AG04449 (cell line): ENCODE measurements at regions not wholly inside any gene's neighbourhood (a gene's known extent, or its start where the extent isn't known, plus 50 kb on each side); places are given as distances from the start of the nearest gene placed in this dataset.

ENCODE experiments used
- CTCF ChIA-PET: fragments of 350-600 bp; formaldehyde crosslinking; extraction: SDS; loops from one replicate; lab custom pipeline; 2021; ENCODE audit warnings: antibody characterized with exemption; lab: Yijun Ruan, JAX
- POLR2A ChIA-PET: fragments of 400-600, 350-600 bp; formaldehyde crosslinking; extraction: SDS; loops from one replicate; lab custom pipeline; 2020; ENCODE audit warnings: antibody characterized with exemption, inconsistent platforms; lab: Yijun Ruan, JAX
- DNase-seq: peaks from one replicate; pipeline ENCODE4 v3.0.0-alpha.2; 2010; ENCODE audit warnings: low read depth, low spot score
- H3K4me3 ChIP-seq: 2 replicates; pipeline ENCODE4 v1.5.1; 2011; ENCODE audit warnings: low read depth, mild to moderate bottlenecking, control low read depth, low read length
- TF ChIP-seq, protein P1 (sequence below): IDR thresholded peaks from one replicate; pipeline ENCODE4 v1.5.1; 2011; ENCODE audit warnings: mild to moderate bottlenecking, moderate library complexity, low read length, control low read depth, inconsistent platforms; ENCODE audit not compliant: insufficient read depth; ENCODE audit errors: missing control alignments

DNA sequence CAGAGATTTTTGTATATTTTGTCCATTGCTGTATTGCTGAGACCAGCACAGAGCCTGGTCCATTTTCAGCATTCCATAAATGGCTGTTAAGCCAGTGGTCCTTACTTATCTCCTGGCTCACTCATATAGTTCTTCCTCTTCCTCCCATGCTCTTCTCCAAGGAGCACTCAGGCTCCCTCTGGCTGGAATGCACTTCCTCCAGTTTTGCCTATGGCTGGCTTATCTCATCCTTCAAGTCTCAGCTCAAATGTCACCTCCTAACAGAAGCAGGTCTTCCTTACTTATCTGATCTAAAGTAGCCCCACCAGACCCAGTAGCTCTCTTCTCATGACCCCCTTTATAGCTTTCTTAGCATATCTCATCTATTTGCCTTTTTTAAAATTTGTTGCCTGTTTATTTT, 146.9 kb downstream of the SLC30A10 start:
- POLR2A ChIA-PET, result no interaction called here
- CTCF ChIA-PET, result no interaction called here
- TF ChIP-seq, protein P1, sequence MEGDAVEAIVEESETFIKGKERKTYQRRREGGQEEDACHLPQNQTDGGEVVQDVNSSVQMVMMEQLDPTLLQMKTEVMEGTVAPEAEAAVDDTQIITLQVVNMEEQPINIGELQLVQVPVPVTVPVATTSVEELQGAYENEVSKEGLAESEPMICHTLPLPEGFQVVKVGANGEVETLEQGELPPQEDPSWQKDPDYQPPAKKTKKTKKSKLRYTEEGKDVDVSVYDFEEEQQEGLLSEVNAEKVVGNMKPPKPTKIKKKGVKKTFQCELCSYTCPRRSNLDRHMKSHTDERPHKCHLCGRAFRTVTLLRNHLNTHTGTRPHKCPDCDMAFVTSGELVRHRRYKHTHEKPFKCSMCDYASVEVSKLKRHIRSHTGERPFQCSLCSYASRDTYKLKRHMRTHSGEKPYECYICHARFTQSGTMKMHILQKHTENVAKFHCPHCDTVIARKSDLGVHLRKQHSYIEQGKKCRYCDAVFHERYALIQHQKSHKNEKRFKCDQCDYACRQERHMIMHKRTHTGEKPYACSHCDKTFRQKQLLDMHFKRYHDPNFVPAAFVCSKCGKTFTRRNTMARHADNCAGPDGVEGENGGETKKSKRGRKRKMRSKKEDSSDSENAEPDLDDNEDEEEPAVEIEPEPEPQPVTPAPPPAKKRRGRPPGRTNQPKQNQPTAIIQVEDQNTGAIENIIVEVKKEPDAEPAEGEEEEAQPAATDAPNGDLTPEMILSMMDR, result no peak
- DNase-seq, result no peak
- no peak overlapping the region for H3K4me3 ChIP-seq

DNA sequence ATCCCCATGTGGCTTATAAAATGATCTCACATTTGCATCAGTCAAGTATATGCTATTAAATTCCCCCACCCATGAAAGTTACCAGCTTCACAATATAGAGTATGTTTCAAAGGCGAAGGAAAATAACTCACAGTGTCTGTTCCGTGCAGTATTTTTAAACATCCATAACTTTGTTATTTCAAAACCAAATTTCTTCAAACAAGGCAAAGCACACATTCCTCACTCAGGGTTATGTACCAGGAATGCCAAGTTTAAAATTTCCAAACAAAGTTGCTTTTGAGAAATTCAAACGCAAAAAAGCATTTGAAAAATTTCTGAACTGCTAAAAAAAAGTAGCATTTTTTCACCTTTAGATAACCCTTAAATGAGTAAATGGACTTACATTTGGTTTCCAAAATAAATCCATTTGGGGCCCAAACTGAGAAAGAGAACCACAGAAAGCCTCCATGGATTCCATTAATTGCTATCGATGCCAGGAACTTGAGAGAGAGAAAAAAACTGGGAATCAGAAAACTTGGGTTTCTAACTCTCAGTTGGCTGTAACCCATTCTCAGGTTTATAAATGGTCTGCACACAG, 149.5 kb downstream of the SLC30A10 start:
- TF ChIP-seq, protein P1, result no peak
- ChIA-PET POLR2A (no interaction called here), CTCF (interaction anchor here (0.9 kb wide), 1 partner anchor 362 kb away, joined by 3 read pairs; no protein-coding TSS in a partner anchor)
- no peak for DNase-seq
- no peak overlapping the region for H3K4me3 ChIP-seq

DNA sequence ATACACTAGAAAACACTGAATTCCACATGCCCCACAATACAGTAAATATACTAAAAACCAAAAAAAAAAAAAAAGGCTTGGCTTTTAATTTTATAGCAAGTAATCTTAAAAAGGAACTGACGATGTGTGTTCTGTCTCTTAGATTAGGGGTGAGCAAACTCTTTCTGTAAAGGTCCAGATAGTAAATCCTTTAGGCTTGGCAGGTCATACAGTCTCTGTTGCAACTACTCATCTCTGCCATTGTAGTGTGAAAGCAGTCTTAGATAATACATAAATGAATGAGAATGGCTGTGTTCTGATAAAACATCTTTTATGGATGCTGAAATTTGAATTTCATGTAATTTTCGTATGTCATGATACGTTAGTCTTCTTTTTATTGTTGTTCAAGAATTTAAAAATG, 150.2 kb downstream of the SLC30A10 start:
- ChIA-PET CTCF (no interaction called here), POLR2A (no interaction called here)
- DNase-seq, result no peak
- TF ChIP-seq, protein P1, result no peak
- H3K4me3 ChIP-seq, result no peak overlapping the region

DNA sequence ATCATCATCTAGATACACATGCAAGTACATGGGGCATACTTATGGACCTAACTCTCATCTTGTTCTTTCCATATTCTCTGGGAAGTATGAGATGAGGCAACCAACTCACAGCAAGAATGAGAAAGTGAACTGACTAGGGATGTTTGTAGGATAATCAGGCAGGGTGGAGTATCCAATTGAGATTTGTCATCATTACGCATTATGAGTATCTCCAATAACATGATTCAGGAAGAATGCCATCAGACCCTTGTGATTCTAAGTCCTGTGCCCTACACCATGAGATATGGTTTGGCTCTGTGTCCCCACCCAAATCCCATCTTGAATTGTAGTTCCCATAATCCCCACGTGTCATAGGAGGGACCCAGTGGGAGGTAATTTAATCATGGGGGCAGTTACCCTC, 154.0 kb downstream of the SLC30A10 start:
- no peak for DNase-seq
- POLR2A ChIA-PET, result no interaction called here
- TF ChIP-seq, protein P1, result no peak
- CTCF ChIA-PET, result no interaction called here
- H3K4me3 ChIP-seq, result no peak overlapping the region

DNA sequence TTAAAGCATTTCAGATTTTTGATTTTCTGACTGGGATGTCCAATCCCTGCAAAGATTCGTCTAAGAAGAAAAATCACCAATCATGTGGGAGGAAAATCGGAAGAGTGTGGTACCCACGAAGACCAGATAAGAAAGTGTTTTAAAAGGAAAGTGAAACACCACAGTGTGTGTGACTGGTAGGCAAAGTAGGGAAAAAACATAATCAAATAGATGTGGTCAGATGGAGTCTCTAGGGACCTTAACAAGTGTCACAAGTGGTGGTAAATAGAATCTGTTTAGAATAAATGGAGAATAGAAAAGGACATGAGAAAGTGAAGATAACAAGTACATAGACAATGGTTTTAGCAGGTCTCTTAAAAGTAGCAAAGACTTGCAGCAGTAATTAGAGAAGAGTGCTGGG, 154.6 kb downstream of the SLC30A10 start:
- DNase-seq, result no peak
- H3K4me3 ChIP-seq, result no peak overlapping the region
- ChIA-PET CTCF (no interaction called here), POLR2A (no interaction called here)
- TF ChIP-seq, protein P1, result no peak

DNA sequence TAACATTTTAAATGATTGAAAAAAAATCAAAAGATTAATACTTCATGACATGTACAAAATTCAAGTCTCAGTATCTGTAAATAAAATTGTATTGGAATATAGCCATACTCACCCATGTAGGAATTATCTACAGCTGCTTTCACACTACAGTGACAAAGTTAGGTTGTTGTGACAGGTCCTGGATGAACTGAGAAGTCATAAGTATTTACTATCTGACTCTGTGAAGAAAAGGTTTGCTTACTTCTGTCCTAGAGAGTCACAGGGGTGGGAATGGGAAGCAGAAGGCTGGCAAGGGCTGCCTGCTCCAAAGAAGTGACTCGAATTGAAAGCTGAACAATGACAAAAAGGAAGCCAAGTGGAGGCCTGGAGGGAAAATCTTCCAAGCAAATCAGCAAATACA, 155.2 kb downstream of the SLC30A10 start:
- CTCF ChIA-PET, result no interaction called here

More for the DNA sequence above, 155.2 kb downstream of the SLC30A10 start:
- POLR2A ChIA-PET, result no interaction called here
- DNase-seq, result no peak
- TF ChIP-seq, protein P1, result no peak
- H3K4me3 ChIP-seq, result no peak overlapping the region
